WI38 (cell line): ENCODE measurements at regions not wholly inside any gene's neighbourhood (a gene's known extent, or its start where the extent isn't known, plus 50 kb on each side); places are given as distances from the start of the nearest gene placed in this dataset.

Experiments used
- H3K4me3 ChIP-seq: 2 replicates; pipeline ENCODE4 v1.5.1; 2011; ENCODE audit warnings: low read depth, mild to moderate bottlenecking, control low read depth, low read length
- CTCF ChIP-seq: IDR thresholded peaks from 2 replicates; pipeline ENCODE4 v1.5.1; 2012; ENCODE audit warnings: low read depth, mild to moderate bottlenecking, control low read depth, low read length

DNA sequence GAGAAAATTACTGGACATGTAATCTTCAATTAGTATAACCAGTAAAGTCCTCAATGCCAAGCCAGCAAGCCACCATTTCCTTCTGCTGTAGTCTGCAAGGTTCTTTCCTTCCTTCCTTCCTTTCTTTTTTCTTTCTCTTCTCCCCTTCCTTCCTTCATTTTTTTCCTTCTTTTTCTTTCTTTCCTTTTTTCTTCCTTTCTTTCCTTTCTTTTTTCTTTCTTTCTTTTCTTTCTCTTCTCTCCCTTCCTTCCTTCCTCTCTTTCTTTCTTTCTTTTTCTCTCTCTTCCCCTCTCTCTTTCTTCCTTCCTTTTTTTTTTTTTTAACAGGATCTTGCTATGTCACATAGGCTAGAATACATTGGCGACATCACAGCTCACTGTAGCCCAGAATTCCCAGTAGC is 369.8 kb downstream of the SEMA3D start:
- no peak for TF ChIP-seq CTCF
- no peak overlapping the region for H3K4me3 ChIP-seq

DNA sequence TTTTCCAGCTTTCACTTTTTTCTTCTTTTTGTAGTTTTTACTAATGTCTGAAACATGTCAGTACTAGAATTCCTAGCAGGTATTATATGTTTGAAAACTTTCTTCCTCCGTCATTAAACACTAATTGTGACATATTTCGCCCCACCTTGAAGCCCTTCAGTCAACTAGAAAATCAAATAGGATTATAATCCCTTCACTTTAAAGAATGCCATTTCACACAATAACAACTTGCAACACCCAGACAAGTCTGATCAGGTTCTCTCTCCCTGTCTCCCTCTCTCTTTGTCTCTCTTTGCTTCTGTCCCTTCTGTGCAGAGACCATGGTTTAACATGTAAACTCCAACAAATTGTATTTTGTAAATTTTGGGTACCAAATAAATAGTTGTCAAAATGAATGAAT is 373.5 kb downstream of the SEMA3D start:
- no peak overlapping the region for H3K4me3 ChIP-seq
- TF ChIP-seq CTCF: no peak

GRCh38 chr7:84812021-84812420 is 374.8 kb downstream of the SEMA3D start:
- no peak overlapping the region for H3K4me3 ChIP-seq
- no peak for TF ChIP-seq CTCF

DNA sequence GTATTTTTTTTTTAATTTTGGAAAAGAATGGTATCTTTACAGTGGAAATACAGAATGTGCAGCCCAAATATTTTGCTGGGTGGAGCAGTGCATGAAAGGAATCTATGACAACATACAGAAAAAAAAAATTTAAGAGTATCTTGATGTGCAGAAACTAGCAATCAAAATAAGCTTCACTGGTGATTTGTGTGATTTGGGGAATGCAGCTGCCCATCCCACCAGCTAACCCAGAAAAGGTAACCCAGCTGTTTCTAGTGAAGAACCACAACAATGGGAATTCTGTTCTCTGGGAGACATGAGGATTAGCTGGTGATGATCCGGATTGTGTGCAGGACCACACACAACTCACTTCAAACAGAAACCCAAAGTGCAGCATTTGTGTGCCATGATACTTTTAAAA is 375.5 kb downstream of the SEMA3D start:
- no peak for TF ChIP-seq CTCF
- H3K4me3 ChIP-seq: no peak overlapping the region

DNA sequence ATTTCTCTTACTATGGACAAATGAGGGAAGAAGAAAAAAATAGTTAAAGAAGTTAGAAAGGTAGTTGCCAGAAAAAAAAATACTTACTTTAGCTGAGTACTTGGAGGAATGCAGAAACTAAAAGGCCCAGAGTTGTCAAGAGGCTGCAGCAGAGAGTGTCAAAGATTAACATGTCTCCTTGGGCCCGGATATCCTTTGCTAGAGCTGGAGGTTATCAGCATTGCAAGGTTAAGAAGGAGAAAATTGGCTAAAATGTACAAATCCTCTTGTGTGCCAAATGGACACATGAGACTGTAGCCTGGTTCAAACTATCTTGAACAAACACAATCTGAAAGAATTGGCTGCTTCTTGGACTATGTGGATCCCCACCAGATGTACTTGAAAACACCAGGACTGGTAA is 377.0 kb downstream of the SEMA3D start:
- no peak for TF ChIP-seq CTCF
- no peak overlapping the region for H3K4me3 ChIP-seq

GRCh38 chr7:84803979-84804378 is 382.9 kb downstream of the SEMA3D start:
- H3K4me3 ChIP-seq: no peak overlapping the region
- no peak for TF ChIP-seq CTCF

DNA sequence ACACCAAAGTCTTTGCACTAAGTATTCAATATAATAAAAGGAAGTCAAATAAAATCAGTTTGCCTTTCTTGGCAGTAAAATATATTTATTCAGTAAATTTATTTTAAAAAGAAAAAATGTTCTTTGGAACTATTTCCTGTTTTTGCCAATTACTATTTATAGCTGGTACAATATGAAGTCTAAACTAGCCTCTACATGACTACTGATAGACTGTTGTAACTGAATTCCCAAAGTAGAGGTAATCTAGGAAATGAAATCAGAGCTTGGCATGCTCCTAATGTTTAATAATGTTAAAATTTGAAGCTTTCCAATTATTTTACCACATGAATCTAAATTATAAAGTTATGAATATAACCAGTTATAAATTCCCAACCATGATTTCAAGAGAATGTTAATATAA is 385.5 kb downstream of the SEMA3D start:
- TF ChIP-seq CTCF: no peak
- no peak overlapping the region for H3K4me3 ChIP-seq
